ENCODE measurements at regions not wholly inside any gene's neighbourhood (a gene's known extent, or its start where the extent isn't known, plus 50 kb on each side); places are given as distances from the start of the nearest gene placed in this dataset.
"Not testable (repeated sequence)": the region's sequence is repeated elsewhere in the genome, so short reads cannot be mapped to it uniquely, and the experiment has no call there.

DNA sequence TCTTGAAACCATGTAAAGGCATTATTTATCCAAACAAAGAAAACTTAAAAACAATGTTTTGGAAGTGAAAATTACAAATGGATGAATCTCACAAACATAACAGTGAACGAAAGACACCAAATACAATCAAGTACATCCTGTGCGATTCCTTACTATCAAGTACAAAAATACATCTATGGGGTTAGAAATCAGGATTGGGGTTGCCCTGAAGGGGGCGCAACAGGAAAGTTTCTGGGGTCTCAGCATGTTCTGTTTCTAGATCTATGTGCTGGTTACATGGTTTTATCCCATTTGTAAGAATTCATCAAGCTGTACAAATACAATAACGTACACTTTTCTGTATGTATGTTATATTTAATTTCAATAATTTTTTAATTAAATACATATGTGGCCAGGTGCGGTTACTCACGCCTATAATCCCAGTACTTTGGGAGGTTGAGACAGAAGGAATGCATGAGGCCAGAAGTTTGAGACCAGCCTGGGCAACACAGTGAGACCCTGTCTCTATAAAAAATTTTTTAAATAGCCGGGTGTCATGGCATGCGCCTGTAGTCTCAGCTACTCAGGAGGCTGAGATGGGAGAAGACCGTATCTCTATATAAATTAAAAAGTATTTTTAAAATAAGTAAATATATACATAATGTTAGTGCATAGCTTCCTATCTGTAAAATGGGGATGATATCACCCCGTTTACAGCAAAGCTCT is 121.5 kb upstream of the SOD1 start:
- intact Hi-C loops (cut with micrococcal nuclease) = no loop called here

DNA sequence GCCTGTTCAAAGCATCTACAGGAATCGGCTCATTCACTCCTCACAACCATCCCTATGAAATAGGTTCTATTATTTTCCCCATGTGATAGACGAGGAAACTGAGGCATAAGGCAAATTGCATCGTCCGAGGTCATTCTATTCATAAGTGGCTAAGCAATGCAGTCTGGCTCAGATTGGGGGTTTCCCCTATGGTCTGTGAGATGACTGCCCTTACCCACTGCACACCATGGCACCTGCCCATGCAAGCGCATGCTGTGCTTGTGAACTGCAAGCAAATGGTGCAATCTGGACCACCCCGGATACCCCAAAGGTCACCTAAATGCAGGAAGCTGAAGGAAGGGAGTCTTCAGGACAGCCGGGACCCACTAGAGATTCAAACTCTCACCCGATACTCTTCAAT is 123.4 kb upstream of the SOD1 start:
- intact Hi-C loops (cut with micrococcal nuclease) = no loop called here

DNA sequence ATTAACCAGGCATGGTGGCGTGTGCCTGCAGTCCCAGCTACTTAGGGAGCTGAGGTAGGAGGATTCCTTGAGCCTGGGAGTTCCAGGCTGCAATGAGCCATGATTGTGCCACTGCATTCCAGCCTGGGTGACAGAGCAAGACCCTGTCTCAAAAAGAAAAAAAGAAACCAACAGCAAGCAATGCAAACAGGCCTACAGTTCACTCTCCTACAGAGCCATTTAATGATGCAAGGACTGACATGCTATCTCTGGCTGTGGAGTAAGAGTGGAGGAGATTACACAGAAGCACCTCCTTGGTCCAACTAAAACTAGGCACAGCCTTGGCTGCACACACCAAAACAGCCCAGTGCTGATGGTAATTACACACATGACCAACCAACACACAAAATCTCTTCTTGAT is 127.5 kb upstream of the SOD1 start:
- intact Hi-C loops (cut with micrococcal nuclease) = no loop called here

DNA sequence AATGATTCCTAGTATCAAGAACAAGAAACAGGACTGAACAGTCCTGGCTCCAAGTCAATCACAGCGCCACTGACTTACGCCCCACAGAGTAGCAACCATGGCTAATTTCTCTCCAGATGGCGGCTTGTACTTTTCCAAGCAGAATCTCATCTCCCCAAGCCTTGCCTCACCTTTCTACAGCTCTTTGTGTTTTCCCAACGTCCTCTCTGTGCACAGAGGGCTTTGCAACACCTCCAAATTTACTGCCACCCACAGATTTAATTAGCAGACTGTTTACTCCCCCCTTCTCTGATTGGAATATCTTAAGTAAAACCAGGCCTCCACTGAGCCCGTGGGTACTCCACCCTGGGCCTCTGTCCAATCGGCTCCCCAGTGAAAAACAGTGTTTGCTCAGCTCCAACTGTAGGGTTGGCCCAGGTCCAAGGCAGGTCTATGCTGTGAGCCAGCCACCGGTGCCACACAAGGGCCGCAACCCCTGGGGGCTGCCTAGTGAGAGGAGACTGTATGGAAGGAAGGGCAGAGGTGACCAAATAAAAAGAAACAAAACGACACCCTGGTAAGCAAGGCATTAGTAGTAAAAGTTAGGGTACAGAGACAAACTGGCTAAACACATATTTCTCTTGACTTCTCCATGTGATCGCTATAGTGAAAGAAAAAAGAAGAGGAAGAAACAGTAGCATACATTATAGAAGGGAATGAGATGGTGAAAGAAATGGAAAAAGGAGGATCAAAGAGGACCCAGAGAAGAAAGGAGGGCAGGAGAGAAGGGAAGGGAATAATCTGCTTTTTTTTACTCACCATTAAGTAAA is 128.4 kb upstream of the SOD1 start:
- intact Hi-C loops (cut with micrococcal nuclease) = no loop called here

DNA sequence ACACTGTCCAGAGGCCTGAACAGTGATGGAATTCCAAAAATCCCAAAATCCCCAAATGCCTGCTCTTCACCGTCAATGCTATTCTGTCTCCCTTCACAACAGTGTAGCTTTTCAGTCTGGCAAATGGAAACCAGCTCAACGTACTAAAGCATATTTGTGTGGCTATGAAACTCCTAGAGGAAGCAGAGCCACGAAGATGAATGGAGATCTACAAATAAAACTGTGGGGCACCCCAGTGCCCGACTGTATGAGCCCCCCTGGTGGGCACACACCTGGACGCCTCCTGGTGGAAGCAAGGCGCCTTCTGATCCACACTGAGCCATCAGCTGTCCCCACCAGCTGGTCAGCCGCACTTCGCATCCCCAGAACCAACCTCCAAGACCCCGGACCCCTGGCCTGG is 129.1 kb upstream of the SOD1 start:
- intact Hi-C loops (cut with micrococcal nuclease) = no loop called here

DNA sequence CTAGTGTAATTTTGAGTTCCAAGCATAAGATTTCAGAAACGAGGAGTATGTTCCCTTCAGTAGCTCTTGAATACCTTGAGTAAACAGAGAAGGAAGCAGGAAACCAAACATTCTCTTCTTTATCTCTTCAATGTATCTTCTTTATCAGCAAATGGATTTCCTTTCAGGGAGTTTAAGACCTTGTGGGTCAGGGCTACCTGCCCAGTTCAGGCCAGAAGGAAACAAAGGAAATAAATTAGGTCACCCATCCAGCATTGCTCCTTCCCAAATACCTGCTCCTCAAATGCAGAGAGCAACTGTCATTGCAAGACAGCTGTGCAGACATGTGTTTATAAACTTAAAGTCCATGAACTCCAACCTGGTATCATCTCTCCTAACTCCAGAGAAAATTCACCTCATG is 130.1 kb upstream of the SOD1 start:
- intact Hi-C loops (cut with micrococcal nuclease) = no loop called here

DNA sequence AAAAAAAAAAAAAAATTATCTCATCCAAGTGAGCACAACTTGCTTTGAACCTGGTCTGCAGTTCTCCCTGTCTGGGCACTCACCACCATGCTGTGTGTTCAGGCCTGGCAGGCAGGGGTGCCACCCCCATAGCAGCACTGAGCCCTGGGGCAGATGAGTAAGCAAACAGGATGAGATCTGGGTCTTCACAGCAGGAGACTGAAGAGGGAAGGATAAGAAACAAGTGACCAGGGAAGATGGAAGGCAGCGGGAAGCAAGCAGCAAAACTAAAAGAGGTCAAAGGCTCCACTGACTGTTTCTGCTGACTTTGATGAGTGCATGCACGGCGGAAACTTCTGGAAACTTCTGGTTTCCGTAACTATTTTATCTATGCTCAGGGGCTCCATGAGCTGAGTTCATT is 133.5 kb upstream of the SOD1 start:
- intact Hi-C loops (cut with micrococcal nuclease) = no loop called here

DNA sequence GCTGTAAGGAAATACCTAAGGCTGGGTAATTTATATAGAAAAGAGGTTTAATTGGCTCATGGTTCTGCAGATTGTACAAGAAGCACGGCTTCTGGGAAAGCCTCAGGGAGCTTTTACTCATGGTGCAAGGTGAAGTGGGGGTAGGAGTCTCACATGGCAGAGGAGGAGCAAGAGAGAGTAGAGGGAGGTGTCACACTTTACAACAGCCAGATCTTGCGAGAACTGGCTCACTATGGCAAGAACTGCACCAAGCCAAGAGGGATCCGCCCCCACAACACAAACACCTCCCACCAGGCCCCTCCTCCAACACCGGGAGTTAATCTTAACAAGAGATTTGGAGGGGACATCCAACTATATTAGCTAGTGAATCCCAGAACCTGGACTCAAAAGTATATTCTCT is 135.4 kb upstream of the SOD1 start:
- intact Hi-C loops (cut with micrococcal nuclease) = no loop called here

DNA sequence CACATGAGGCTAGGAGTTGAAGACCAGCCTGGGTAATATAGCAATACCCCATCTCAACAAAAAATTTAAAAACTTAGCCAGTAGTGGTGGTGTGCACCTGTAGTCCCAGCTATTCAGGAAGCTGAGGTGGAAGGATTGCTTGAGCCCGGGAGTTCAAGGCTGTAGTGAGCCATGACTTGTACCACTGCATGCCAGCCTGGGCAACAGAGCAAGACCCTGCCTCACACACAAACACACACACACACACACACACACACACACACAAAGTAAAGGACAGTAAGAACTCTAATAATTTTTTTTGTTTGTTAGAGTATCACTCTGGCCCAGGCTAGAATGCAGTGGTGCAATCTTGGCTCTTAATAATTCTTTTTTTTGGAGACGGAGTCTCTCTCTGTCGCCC is 138.0 kb upstream of the SOD1 start:
- intact Hi-C loops (cut with micrococcal nuclease) = no loop called here

DNA sequence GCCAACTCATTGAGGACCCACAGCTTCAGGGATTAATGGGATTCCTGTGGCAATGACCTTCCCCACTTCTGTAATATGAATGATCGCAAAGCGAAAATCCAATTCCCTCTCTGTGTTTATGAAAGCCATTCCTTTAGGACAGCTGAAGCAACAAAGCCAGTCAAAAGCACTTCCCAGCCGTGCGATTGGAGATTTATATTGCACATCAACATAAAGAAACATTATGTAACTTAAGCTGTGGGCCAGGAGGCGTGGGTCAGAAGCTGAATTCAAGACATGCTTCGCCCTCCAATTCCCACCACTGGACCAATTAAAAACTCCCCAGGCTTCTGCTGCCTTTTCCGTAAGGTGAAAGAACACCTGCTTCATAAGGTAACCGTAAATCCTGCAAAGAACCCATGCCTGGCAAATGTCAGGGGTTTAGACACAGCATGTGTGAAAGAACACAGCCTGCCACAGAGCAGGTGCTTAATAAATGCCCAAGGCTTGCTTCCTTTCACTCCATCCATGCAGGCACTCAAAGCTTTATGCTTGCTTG is 138.9 kb upstream of the SOD1 start:
- intact Hi-C loops (cut with micrococcal nuclease) = no loop called here

DNA sequence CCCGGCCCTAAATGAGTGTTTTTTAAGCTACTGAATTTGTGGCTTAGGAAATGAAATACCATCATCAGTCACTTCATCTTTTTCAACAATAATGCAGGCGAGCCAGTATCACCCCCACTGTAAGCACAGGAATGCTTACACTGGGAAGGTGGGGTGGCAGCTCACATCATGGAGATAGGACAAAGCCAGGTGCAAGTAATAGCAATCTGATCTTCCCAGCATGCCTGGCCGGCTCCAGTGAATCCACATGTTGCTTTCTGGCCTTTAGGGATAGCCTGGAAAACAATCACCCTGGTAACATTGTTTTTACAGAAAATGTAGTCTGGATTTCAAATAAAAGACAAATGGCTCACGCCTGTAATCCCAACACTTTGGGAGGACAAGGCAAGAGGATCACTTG is 140.9 kb upstream of the SOD1 start:
- intact Hi-C loops (cut with micrococcal nuclease) = no loop called here

DNA sequence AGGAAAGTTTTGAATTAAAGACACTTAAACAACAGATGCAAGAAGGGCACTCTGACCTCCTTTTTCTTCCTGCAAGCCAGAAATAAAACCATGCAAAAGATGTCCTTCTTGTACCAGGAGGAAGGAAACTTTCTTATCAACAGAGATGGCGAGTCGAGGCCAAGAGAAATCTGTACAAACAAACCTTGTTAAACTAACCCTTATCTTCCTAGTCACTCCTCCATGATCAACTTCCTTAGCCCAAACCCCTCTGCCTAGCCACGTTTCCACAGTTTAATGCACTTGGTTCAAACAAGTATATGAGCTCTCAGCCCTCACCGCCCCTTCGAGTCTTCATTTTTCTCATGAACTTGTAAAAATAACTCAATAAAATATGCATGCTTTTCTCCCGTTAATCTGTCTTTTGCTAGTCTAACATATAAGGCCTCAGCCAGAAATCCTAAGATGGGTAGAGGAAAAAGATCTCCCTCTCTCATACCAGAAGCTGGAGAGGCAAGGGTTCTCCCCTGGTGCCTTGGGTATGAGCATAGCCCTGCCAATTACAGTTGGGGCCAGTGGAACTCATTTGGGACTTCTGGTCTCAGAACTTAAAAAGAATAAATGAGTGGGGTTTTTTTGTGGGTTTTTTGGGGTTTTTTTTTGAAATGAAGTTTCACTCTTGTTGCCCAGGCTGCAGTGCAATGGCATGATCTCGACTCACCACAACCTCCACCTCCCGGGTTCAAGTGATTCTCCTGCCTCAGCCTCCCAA is 141.7 kb upstream of the SOD1 start:
- intact Hi-C loops (cut with micrococcal nuclease) = no loop called here

DNA sequence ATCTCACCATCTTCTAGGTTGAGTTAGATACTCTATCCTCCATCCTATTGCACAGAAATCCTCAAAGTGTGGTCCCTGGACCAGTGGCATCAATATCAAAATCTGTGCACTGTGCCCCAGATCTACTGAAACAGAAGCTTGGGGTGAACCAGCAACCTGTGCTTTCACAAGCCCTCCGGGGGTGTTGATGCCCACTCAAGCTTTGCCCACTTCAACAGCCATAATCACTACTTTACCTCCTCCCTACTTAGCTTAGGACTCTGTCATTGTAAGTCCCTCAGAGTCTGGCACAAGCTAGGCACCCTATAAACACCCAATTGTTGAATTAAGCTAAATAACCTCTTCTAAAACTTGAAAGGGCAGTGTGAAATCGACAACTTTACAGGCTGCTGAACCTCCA is 144.2 kb upstream of the SOD1 start:
- intact Hi-C loops (cut with micrococcal nuclease) = no loop called here

DNA sequence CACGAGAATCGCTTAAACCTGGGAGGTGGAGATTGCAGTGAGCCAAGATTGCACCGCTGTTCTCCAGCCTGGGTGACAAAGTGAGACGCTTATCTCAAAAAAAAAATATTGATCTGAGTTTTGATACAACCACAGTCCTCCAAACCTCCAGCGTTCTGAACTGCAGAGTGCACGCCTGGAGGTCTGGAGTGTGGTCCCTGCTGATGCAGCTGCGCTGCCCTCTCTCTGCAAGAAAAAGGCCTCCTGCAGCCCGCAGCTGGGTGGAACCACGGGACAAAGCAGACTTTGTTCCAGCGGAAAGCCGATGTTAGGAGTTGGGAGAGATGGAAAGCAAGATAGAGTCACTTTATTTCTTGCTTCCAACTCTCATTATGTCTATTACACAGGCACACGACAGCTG is 144.9 kb upstream of the SOD1 start:
- intact Hi-C loops (cut with micrococcal nuclease) = no loop called here

DNA sequence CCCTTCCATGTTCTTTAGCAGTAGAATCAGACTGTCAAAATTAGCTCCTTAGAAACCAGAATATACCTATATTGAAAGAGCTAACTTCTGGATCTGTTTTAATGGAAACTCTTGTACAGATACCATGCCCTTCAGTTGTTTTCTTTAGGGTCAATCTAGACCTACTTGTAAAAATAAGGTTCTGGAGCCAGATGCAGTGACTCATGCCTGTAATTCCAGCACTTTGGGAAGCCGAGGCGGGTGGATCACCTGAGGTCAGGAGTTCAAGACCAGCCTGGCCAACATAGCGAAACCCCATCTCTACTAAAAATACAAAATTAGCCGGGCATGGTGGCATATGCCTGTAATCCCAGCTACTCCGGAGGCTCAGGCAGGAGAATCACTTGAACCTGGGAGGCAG is 146.0 kb upstream of the SOD1 start:
- intact Hi-C loops (cut with micrococcal nuclease) = not testable (repeated sequence)

DNA sequence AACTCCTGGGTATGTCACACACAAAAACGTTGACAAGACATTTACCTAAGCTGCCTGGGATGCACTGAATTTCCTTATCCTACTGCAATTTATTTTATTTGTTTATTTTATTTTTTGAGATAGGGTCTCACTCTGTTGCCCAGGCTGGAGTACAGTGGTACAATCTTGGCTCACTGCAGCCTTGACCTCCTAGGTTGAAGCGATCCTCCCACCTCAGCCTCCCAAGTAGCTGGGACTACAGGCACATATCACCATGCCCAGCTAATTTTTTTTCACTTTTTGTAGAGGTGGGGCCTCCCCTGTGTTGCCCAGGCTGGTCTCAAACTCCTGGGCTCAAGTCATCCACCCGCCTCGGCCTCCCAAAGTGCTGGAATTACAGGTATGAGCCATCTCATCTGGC is 147.5 kb upstream of the SOD1 start:
- intact Hi-C loops (cut with micrococcal nuclease) = not testable (repeated sequence)

DNA sequence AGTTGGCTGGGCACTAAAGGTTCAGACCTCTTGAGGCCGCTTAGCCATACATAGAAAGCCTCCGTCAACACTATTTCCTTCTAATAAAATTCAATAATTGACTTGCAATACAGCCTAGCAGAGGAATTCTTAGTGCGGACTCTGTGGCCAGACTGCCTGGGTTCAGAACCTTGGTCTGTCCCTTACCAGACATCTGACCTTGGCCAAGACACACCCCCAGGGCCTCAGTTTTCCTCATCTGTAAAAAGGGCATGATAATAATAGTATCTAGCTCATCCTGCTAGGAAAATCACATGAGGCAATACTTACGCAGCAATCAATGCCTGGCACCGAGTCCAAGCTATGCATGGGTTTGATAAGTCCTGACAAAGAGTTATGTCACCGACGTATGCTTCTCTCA is 148.2 kb upstream of the SOD1 start:
- intact Hi-C loops (cut with micrococcal nuclease) = no loop called here

DNA sequence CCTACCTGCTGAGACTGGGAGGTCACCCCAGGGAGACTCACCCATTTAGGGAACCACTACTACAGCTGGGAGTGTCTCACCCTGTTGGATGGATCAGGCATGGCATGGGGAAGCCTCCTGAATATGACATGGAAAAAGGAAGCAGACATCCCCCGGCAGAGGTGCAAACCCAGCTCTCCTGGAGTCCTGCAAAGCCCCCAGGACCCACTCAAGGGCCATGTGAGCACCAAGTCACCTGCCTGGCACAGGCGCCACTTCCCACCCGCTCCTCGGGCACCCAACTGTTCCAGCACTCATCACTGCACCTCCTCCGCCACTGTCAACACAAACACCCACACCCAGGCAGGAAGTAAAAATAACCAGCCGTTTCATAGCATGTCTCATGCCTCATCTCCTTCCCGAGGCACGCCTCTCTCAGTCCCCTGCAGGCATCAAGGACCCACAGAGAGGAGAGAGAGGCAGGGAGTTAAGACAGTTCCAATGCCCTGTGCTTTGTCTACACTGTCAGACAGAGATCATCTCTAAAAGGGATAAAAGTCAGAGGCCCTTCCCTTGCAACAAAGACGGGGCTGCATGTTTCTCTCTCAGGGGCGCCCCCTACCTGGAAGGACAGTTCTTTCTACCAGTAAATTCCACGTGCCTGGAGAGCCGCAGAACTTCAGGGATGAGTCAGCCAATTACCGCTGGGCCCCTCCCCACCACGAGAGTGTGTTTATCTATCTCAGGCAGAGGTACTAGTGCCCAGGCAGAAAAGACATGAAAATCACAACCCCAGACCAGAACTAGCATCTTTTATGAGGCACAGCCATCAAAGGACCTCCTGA is 150.1 kb upstream of the SOD1 start:
- intact Hi-C loops (cut with micrococcal nuclease) = loop anchor here (1.0 to 2.0 kb wide), 3 partner anchors 50 to 313 kb away; no protein-coding TSS in a partner anchor

DNA sequence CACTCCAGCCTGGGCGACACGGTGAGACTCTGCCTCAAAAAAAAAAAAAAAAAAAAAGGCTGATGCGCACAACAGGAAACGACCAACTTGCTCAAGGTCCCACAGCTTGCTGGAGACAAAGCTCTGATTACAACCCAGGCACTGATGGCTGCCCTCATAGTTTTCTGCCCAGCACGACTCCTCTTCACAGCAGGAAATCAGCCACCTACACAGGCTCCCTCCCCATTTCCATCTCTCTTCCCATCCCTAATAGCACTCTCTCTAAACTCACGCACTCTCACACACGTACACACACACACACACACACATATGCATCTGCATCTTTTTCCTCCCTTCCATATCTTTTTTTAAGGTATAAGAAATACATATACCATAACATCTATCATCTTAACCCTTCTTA is 153.5 kb upstream of the SOD1 start:
- intact Hi-C loops (cut with micrococcal nuclease) = no loop called here

DNA sequence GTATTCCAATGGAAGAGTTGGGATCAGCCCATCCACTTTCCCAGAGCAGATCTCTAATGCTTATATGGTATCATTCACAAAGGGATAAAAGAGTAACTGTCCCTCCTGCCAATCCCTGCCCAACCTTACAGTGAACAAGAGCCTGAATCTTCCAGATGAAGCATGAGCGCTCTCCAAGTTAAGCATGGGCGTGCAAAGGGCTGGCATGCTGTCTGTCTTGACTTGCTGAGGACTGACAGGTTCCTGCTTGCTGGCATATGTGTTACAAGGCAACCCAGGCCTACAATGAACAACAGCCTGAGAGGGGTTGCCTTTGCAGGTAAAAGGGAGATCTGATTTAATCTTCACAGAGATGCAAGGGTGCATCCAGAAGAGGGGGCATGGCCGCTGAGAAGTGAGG is 155.6 kb upstream of the SOD1 start:
- intact Hi-C loops (cut with micrococcal nuclease) = no loop called here

DNA sequence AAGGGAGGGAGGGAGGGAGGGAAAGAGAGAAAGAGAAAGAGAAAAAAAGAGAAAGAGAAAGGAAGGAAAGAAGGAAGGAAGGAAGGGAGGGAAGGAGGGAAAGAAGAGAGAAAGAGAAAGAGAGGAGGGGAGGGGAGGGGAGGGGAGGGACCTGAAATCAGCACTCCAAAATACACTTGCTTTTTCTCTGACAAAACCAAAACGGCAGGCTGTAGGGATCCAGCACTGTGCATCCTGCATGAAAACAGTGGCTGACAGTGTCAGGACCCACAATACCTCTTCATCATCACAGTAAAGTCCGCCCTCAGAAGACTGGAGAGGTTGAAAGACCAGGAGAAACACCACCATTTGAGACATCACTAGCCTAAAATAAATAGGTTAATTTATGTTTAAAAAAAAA is 156.0 kb upstream of the SOD1 start:
- intact Hi-C loops (cut with micrococcal nuclease) = no loop called here
